ENCODE measurements at regions not wholly inside any gene's neighbourhood (a gene's known extent, or its start where the extent isn't known, plus 50 kb on each side); places are given as distances from the start of the nearest gene placed in this dataset.

DNA sequence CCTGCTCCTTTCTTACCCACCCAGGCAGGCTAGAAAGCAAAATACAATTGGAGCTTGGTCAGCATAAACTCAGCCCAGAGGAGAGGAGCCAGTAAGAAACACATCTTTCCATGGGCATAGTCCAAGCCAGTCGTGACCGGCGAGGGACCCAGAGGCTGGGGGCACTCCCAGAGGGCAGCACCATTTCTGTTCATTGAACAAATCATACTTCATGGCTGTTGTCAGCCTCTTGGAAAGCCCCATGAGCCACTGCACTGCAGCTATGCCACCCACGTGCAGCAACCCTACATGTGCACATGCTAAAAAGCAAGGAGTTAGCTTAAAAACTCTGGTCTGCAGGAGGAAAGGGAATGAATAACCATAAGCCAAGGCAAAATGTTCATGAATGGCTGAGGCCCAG lies 90.0 kb upstream of the CDKN3 start:
- Histone ChIP-seq H3K36me3 (ENCODE audit: control insufficient read depth, insufficient read depth, low read length) (no peaks in the 10 kb centered on the region), H3K4me3 (ENCODE audit: low read depth, low read length) (no peak overlapping the region), H3K27me3 (ENCODE audit: control insufficient read depth, insufficient read depth, low read length) (no peaks in the 10 kb centered on the region)
- DNase-seq (ENCODE audit: low read depth): no peak
- TF ChIP-seq, protein P1, sequence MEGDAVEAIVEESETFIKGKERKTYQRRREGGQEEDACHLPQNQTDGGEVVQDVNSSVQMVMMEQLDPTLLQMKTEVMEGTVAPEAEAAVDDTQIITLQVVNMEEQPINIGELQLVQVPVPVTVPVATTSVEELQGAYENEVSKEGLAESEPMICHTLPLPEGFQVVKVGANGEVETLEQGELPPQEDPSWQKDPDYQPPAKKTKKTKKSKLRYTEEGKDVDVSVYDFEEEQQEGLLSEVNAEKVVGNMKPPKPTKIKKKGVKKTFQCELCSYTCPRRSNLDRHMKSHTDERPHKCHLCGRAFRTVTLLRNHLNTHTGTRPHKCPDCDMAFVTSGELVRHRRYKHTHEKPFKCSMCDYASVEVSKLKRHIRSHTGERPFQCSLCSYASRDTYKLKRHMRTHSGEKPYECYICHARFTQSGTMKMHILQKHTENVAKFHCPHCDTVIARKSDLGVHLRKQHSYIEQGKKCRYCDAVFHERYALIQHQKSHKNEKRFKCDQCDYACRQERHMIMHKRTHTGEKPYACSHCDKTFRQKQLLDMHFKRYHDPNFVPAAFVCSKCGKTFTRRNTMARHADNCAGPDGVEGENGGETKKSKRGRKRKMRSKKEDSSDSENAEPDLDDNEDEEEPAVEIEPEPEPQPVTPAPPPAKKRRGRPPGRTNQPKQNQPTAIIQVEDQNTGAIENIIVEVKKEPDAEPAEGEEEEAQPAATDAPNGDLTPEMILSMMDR (IDR thresholded peaks at IDR 0.05; ENCODE audit: insufficient read depth, low read length, poor library complexity, severe bottlenecking): no peak

DNA sequence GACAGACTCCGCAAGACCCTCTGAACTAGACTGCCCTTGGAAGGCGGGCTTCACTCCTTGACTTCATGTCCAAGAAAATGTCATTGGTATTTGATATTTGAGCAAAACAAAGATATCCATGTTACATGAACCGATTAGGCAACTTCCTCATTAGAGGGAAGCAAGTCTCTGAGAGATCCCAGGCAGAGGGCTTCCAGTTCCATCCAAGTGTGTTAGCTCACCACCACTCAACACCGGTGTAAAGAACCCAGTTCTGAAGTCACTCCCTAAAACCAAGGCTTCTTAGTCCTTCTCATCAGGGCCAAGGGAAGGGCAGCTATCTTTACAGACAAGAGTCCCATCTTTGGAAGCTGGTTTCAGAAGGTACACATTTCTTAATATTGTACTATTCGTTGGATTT lies 87.2 kb upstream of the CDKN3 start:
- no peak for DNase-seq (ENCODE audit: low read depth)
- Histone ChIP-seq H3K4me3 (ENCODE audit: low read depth, low read length) (no peak overlapping the region), H3K27me3 (ENCODE audit: control insufficient read depth, insufficient read depth, low read length) (no peaks in the 10 kb centered on the region), H3K36me3 (ENCODE audit: control insufficient read depth, insufficient read depth, low read length) (no peaks in the 10 kb centered on the region)
- TF ChIP-seq, protein P1 (IDR thresholded peaks at IDR 0.05; ENCODE audit: insufficient read depth, low read length, poor library complexity, severe bottlenecking): no peak

DNA sequence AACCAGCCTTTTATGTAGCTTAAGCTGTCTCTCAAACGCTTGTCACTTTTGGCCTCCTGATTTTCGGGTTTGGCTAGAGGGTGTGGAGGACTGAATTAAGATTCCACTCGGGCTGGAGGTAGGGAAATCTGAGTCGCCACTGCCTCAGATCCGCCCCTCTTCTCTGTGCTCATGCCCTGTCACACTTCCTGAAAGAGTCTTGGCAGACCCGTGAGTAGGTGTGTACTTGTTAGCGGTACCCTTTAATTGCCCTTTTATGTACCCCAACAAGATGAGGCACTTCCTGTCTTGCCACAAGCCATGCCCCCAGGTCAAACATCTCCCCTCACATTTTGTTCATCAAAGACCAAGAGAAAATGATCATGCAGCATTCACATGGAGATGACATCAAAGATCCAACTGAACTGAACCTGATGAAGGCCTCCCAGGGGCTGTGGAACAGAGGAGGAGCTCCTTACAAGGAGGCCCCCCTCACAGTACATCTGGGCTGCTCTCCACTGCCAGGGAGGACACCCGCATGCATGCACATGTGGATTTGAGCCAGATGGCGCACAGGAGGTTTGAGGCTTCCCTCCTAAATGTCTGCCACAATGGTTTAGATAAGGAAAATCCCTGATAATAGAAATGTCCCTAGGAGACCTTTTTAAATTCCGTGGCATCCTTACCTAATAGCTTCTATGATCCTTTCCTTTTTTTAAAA lies 86.5 kb upstream of the CDKN3 start:
- no peaks in the 10 kb centered on the region for H3K36me3 ChIP-seq (ENCODE audit: control insufficient read depth, insufficient read depth, low read length)
- H3K4me3 ChIP-seq (ENCODE audit: low read depth, low read length): no peak overlapping the region
- DNase-seq (ENCODE audit: low read depth): no peak
- no peaks in the 10 kb centered on the region for H3K27me3 ChIP-seq (ENCODE audit: control insufficient read depth, insufficient read depth, low read length)
- TF ChIP-seq, protein P1 (IDR thresholded peaks at IDR 0.05; ENCODE audit: insufficient read depth, low read length, poor library complexity, severe bottlenecking): no peak

DNA sequence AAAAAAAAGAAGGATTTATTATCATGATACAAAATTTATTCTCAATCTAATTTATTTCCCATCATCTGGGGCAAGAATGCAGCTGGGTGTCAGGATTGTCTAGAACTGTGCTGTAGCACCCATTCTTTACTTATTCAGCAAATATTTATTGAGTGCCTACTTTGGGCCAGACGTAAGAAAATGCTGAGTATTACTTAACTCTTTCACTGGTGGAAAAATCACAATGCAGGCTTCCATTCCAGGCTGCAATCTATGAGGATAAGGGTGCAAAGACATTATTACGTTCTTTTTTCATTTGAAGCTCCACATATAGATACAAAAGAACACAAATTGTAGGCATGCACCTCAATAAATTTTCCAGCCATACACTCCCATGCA lies 86.0 kb upstream of the CDKN3 start:
- TF ChIP-seq, protein P1 (IDR thresholded peaks at IDR 0.05; ENCODE audit: insufficient read depth, low read length, poor library complexity, severe bottlenecking): no peak
- Histone ChIP-seq H3K36me3 (ENCODE audit: control insufficient read depth, insufficient read depth, low read length) (no peaks in the 10 kb centered on the region), H3K4me3 (ENCODE audit: low read depth, low read length) (no peak overlapping the region), H3K27me3 (ENCODE audit: control insufficient read depth, insufficient read depth, low read length) (no peaks in the 10 kb centered on the region)
- no peak for DNase-seq (ENCODE audit: low read depth)

DNA sequence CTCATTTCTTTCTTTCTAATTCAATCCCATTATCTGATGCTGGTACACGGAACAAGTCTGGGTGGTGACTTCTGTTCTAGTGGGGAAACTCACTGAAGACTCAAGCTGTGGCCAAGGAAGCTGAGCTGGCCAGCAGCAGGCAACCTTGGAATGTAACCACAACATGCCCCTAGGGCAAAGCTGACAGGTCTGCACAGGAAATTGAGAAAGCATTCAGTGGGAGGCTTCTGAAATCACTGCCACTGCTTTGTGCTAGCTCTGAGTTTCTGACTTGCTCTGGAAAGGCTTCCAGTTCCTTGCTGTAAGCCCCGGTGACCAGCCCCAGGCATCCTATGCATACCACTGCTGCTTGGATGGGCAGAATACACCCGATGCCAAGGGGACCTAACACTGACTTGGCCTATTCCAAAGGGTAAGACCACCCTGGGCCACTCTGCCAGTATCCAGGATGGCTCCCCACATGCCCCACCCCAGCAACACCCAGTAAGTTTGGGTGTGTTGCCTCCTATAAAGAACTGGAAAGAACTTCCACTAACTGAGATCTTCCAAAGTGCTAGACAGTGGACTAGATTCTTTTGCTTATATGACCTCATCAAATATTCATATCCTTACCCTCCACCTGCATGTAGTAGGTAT lies 84.5 kb upstream of the CDKN3 start:
- DNase-seq (ENCODE audit: low read depth): peak; percentile 90
- no peaks in the 10 kb centered on the region for H3K36me3 ChIP-seq (ENCODE audit: control insufficient read depth, insufficient read depth, low read length)
- H3K4me3 ChIP-seq (ENCODE audit: low read depth, low read length): no peak overlapping the region
- H3K27me3 ChIP-seq (ENCODE audit: control insufficient read depth, insufficient read depth, low read length): no peaks in the 10 kb centered on the region
- TF ChIP-seq, protein P1 (IDR thresholded peaks at IDR 0.05; ENCODE audit: insufficient read depth, low read length, poor library complexity, severe bottlenecking): no peak
